Endothelial cell of umbilical vein (primary cell): ENCODE measurements at regions not wholly inside any gene's neighbourhood (a gene's known extent, or its start where the extent isn't known, plus 50 kb on each side); places are given as distances from the start of the nearest gene placed in this dataset.

Source experiments
- BruUV-seq: library from RNA; stranded (reverse); fragments of 400-500 nt; replicated peaks from 2 replicates; lab custom pipeline; 2021; lab: Mats Ljungman, UMichigan
- CTCF ChIA-PET: fragments of 300-600, 350-600 bp; sonication (Branson Sonifier 250); formaldehyde crosslinking; loops from one replicate; lab custom pipeline; 2021; ENCODE audit warnings: antibody characterized with exemption, inconsistent platforms; lab: Charles Lee
- POLR2A ChIA-PET: fragments of 300-600, 350-600 bp; sonication (Branson Sonifier 250); formaldehyde crosslinking; loops from one replicate; lab custom pipeline; 2021; ENCODE audit warnings: antibody characterized with exemption, inconsistent platforms; lab: Charles Lee
- DNase-seq: peaks from one replicate; pipeline ENCODE4 v3.0.0-alpha.2; 2011; ENCODE audit warnings: low read depth, low spot score
- FAIRE-seq: peaks from 2 replicates; lab custom pipeline; 2011; peaks lifted over from hg19 to GRCh38; lab: Jason Lieb, UNC
- H2AFZ ChIP-seq: 2 replicates; pipeline ENCODE4 v1.6.0; 2012; ENCODE audit warnings: low read depth, low read length, control low read depth, inconsistent platforms
- H3K27ac ChIP-seq: 2 replicates; pipeline ENCODE4 v1.5.1; 2011; ENCODE audit warnings: low read depth, mild to moderate bottlenecking, control low read depth, low read length, moderate library complexity; ENCODE audit not compliant: insufficient read depth
- H3K27me3 ChIP-seq, 2 experiments: 2 replicates each; pipeline versions ENCODE4 v1.6.0 to v1.6.1; 2011; ENCODE audit warnings: low read length in 2 of 2, mixed read lengths in 1 of 2; ENCODE audit not compliant: control insufficient read depth in 2 of 2, insufficient read depth in 2 of 2
- H3K36me3 ChIP-seq, 2 experiments: 2 replicates in 1 of 2; 3 replicates in 1 of 2; pipeline ENCODE4 v1.5.1; 2011; ENCODE audit warnings: low read length in 2 of 2, mild to moderate bottlenecking in 1 of 2, moderate library complexity in 1 of 2; ENCODE audit not compliant: control insufficient read depth in 2 of 2, insufficient read depth in 2 of 2; ENCODE audit errors: extremely low read depth in 1 of 2
- H3K4me1 ChIP-seq: 3 replicates; pipeline ENCODE4 v1.5.1; 2011; ENCODE audit warnings: mild to moderate bottlenecking, low read length; ENCODE audit not compliant: control insufficient read depth, insufficient read depth; ENCODE audit errors: extremely low read depth
- H3K4me2 ChIP-seq: 2 replicates; pipeline ENCODE4 v1.6.1; 2011; ENCODE audit warnings: low read length, control low read depth, mixed read lengths; ENCODE audit not compliant: insufficient read depth
- H3K4me3 ChIP-seq, 3 experiments: fragments of 200-600 bp in 1 of 3; sonication (generic), shearing (Covaris generic) in 1 of 3; replicated peaks in 1 of 3; 2 replicates each; pipeline ENCODE4 v1.5.1; 2011 to 2016; ENCODE audit warnings: control low read depth in 3 of 3, low read length in 3 of 3, mild to moderate bottlenecking in 2 of 3, inconsistent platforms in 1 of 3, low read depth in 1 of 3, moderate library complexity in 1 of 3; ENCODE audit not compliant: insufficient read depth in 1 of 3
- H3K79me2 ChIP-seq: 2 replicates; pipeline ENCODE4 v1.6.0; 2012; ENCODE audit warnings: low read length, inconsistent platforms; ENCODE audit not compliant: control insufficient read depth, insufficient read depth
- H3K9ac ChIP-seq: replicated peaks from 2 replicates; pipeline ENCODE3; 2011; ENCODE audit warnings: low read length, control low read depth; ENCODE audit not compliant: insufficient read depth; ENCODE audit errors: extremely low read depth
- H3K9me1 ChIP-seq: replicated peaks from 3 replicates; pipeline ENCODE4 v1.6.0; 2011; ENCODE audit warnings: mild to moderate bottlenecking, low read length; ENCODE audit not compliant: control insufficient read depth, insufficient read depth; ENCODE audit errors: extremely low read depth
- H3K9me3 ChIP-seq: replicated peaks from 2 replicates; pipeline ENCODE4 v1.5.1; 2012; ENCODE audit warnings: low read length, inconsistent platforms; ENCODE audit not compliant: control insufficient read depth, insufficient read depth
- H4K20me1 ChIP-seq: replicated peaks from 2 replicates; pipeline ENCODE3; 2011; ENCODE audit warnings: mild to moderate bottlenecking, low read length; ENCODE audit not compliant: control insufficient read depth, insufficient read depth; ENCODE audit errors: extremely low read depth
- EZH2 ChIP-seq: IDR thresholded peaks from 2 replicates; pipeline ENCODE4 v1.6.1; 2012; ENCODE audit warnings: borderline replicate concordance, low read depth, mild to moderate bottlenecking, moderate library complexity, low read length, inconsistent platforms; ENCODE audit not compliant: severe bottlenecking
- FOS ChIP-seq: IDR thresholded peaks from 2 replicates; pipeline ENCODE4 v1.6.1; 2011; ENCODE audit warnings: mild to moderate bottlenecking, low read length, moderate library complexity, borderline replicate concordance; ENCODE audit not compliant: insufficient read depth
- GATA2 ChIP-seq: IDR thresholded peaks from 2 replicates; pipeline ENCODE4 v1.7.0; 2011; ENCODE audit warnings: low read depth, mild to moderate bottlenecking, moderate library complexity, mixed read lengths, low read length; ENCODE audit not compliant: insufficient read length, insufficient read depth
- JUN ChIP-seq: IDR thresholded peaks from 2 replicates; pipeline ENCODE4 v1.6.1; 2011; ENCODE audit warnings: borderline replicate concordance, low read depth; ENCODE audit not compliant: insufficient read length, insufficient read depth
- MAX ChIP-seq: IDR thresholded peaks from 2 replicates; pipeline ENCODE4 v1.6.1; 2011; ENCODE audit not compliant: insufficient read depth, insufficient read length
- MYC ChIP-seq: IDR thresholded peaks from one replicate; pipeline ENCODE4 v1.6.1; 2011; ENCODE audit warnings: mild to moderate bottlenecking, low read depth, low read length
- POLR2A ChIP-seq: IDR thresholded peaks from 2 replicates; pipeline ENCODE4 v1.6.1; 2012; ENCODE audit warnings: low read depth, mild to moderate bottlenecking, control low read depth, low read length
- POLR2AphosphoS5 ChIP-seq: IDR thresholded peaks from 2 replicates; pipeline ENCODE4 v1.6.1; 2012; ENCODE audit warnings: low read depth, mild to moderate bottlenecking, control low read depth, low read length, moderate library complexity; ENCODE audit not compliant: insufficient read depth
- dilution Hi-C: fragments of 300-500 bp; cut with MboI; formaldehyde crosslinking; loops from one replicate; pipeline ENCODE4 v1.15.0; 2019; ENCODE audit warnings: low sequenced_read_pairs; ENCODE audit not compliant: extremely low pct_ligation_motif_present
- intact Hi-C: fragments of 100-400 bp; cut with micrococcal nuclease; formaldehyde crosslinking; loops from one replicate; pipeline ENCODE4 v1.10.0; 2022
- TF ChIP-seq, protein P1 (sequence below), 2 donors: IDR thresholded peaks; 1 replicate in 1 of 2; 2 replicates in 1 of 2; pipeline ENCODE4 v1.5.1; 2011; ENCODE audit warnings: low read length in 2 of 2, mild to moderate bottlenecking in 2 of 2, moderate library complexity in 2 of 2, control low read depth in 1 of 2, inconsistent platforms in 1 of 2, low read depth in 1 of 2; ENCODE audit not compliant: insufficient read depth in 1 of 2; ENCODE audit errors: extremely low read depth in 1 of 2

GRCh38 chr7:125602441-125602840 is 672.8 kb upstream of the POT1 start:
- intact Hi-C loops = no loop called here

DNA sequence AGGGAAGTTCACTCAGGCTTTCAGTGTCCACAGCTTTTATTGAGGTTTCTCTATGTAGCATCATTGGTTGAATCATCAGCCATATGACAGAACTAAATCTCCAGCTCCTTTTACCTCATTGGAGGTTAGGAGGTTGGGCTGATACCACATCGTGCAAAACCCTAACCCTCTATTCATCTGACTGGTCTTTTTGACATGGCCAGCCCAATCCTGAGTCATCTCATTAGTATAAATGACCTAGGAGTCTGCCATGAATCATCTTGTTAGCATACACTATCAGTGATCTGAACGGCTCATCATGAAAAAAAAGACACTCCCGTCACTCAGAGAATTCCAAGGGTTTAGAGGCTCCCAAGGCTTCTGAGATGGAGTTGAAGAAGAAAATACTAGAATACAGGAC is 669.8 kb upstream of the POT1 start:
- Histone ChIP-seq H3K27ac (no peak overlapping the region), H3K36me3 (no peaks in the 10 kb centered on the region), H4K20me1 (no peaks in the 10 kb centered on the region), H3K4me2 (no peak overlapping the region), H2AFZ (no peak overlapping the region), H3K4me1 (no peaks in the 10 kb centered on the region), H3K9me3 (no peaks in the 10 kb centered on the region), H3K9ac (no peak overlapping the region), H3K4me3 (no peak overlapping the region), H3K9me1 (no peaks in the 10 kb centered on the region), H3K79me2 (no peaks in the 10 kb centered on the region), H3K27me3 (no peaks in the 10 kb centered on the region)
- TF ChIP-seq POLR2AphosphoS5 = no peak
- no peak for TF ChIP-seq EZH2
- TF ChIP-seq MAX = no peak
- TF ChIP-seq, protein P1, sequence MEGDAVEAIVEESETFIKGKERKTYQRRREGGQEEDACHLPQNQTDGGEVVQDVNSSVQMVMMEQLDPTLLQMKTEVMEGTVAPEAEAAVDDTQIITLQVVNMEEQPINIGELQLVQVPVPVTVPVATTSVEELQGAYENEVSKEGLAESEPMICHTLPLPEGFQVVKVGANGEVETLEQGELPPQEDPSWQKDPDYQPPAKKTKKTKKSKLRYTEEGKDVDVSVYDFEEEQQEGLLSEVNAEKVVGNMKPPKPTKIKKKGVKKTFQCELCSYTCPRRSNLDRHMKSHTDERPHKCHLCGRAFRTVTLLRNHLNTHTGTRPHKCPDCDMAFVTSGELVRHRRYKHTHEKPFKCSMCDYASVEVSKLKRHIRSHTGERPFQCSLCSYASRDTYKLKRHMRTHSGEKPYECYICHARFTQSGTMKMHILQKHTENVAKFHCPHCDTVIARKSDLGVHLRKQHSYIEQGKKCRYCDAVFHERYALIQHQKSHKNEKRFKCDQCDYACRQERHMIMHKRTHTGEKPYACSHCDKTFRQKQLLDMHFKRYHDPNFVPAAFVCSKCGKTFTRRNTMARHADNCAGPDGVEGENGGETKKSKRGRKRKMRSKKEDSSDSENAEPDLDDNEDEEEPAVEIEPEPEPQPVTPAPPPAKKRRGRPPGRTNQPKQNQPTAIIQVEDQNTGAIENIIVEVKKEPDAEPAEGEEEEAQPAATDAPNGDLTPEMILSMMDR (IDR thresholded peaks at IDR 0.05; ENCODE audit: extremely low read depth in 1 of 2, insufficient read depth in 1 of 2, low read depth in 1 of 2, low read length in 2 of 2) = no peak
- TF ChIP-seq MYC = no peak
- no peak for TF ChIP-seq FOS
- no peak for TF ChIP-seq JUN
- TF ChIP-seq GATA2 = no peak
- no peak for TF ChIP-seq POLR2A
- ChIA-PET POLR2A (no interaction called here), CTCF (no interaction called here)
- no TSS peak for BruUV-seq
- dilution Hi-C loops = no loop called here
- intact Hi-C loops = no loop called here
- no peak for DNase-seq
- FAIRE-seq = no peak

More at GRCh38 chr7:125602441-125602840, 672.8 kb upstream of the POT1 start:
- dilution Hi-C loops = no loop called here
- no peaks in the 10 kb centered on the region for H3K9me3 ChIP-seq
- FAIRE-seq (no peak), DNase-seq (no peak)
- no peaks in the 10 kb centered on the region for H3K36me3 ChIP-seq
- no peak for TF ChIP-seq POLR2AphosphoS5
- no peak for TF ChIP-seq FOS
- TF ChIP-seq JUN = no peak
- no peak for TF ChIP-seq MYC
- no peak for TF ChIP-seq MAX
- TF ChIP-seq EZH2 = no peak
- H3K27me3 ChIP-seq = no peaks in the 10 kb centered on the region
- no peak overlapping the region for H3K27ac ChIP-seq
- H3K79me2 ChIP-seq = no peaks in the 10 kb centered on the region
- no peaks in the 10 kb centered on the region for H3K4me1 ChIP-seq
- CTCF ChIA-PET = no interaction called here
- POLR2A ChIA-PET = no interaction called here
- no peaks in the 10 kb centered on the region for H4K20me1 ChIP-seq
- H3K4me2 ChIP-seq = no peak overlapping the region
- no TSS peak for BruUV-seq
- H2AFZ ChIP-seq = no peak overlapping the region
- H3K9me1 ChIP-seq = no peaks in the 10 kb centered on the region
- no peak overlapping the region for H3K9ac ChIP-seq
- H3K4me3 ChIP-seq = no peak overlapping the region
